SK-N-SH (cell line): ENCODE measurements at regions not wholly inside any gene's neighbourhood (a gene's known extent, or its start where the extent isn't known, plus 50 kb on each side); places are given as distances from the start of the nearest gene placed in this dataset.

Source experiments
- CTCF ChIA-PET: fragments of 300-600, 350-600 bp; formaldehyde crosslinking; extraction: SDS; loops from one replicate; lab custom pipeline; 2021; lab: Yijun Ruan, JAX
- POLR2A ChIA-PET: fragments of 350-600 bp; sonication (Branson Sonifier 250); formaldehyde crosslinking; extraction: SDS; loops from one replicate; lab custom pipeline; 2020; ENCODE audit warnings: antibody characterized with exemption, inconsistent platforms; lab: Yijun Ruan, JAX
- DNase-seq: peaks from one replicate; pipeline ENCODE4 v3.0.0; 2012
- H2AFZ ChIP-seq: fragments of 200-600 bp; sonication (generic); 2 replicates; pipeline ENCODE4 v1.8.1; 2016; ENCODE audit warnings: antibody characterized with exemption, mild to moderate bottlenecking, low read depth
- H3F3A ChIP-seq: fragments of 200-600 bp; sonication (generic); replicated peaks from 2 replicates; pipeline ENCODE3; 2016; ENCODE audit warnings: antibody characterized with exemption, mild to moderate bottlenecking; ENCODE audit not compliant: insufficient read depth
- H3K27ac ChIP-seq, 2 experiments: fragments of 200-500 bp in 1 of 2; fragments of 200-600 bp in 1 of 2; sonication (Bioruptor generic) in 1 of 2; sonication (generic), shearing (Covaris generic) in 1 of 2; 2 replicates each; pipeline versions ENCODE4 v1.5.1 to v1.6.1; 2014 to 2016; ENCODE audit warnings: low read depth in 2 of 2, inconsistent platforms in 1 of 2, low read length in 1 of 2, mild to moderate bottlenecking in 1 of 2, mixed read lengths in 1 of 2
- H3K27me3 ChIP-seq: fragments of 200-600 bp; sonication (generic), shearing (Covaris generic); 2 replicates; pipeline ENCODE4 v1.6.1; 2016; ENCODE audit warnings: mixed run types; ENCODE audit not compliant: insufficient read depth
- H3K36me3 ChIP-seq, 2 experiments: fragments of 200-500 bp in 1 of 2; fragments of 200-600 bp in 1 of 2; sonication (Bioruptor generic) in 1 of 2; sonication (generic) in 1 of 2; replicated peaks in 1 of 2; 2 replicates each; pipeline versions ENCODE3 to v1.5.1; 2014 to 2016; ENCODE audit warnings: low read length in 1 of 2, mild to moderate bottlenecking in 1 of 2; ENCODE audit not compliant: insufficient read depth in 2 of 2, control insufficient read depth in 1 of 2
- H3K4me1 ChIP-seq, 2 experiments: fragments of 200-500 bp in 1 of 2; fragments of 200-600 bp in 1 of 2; sonication (Bioruptor generic) in 1 of 2; sonication (generic), shearing (Covaris generic) in 1 of 2; 2 replicates each; pipeline versions ENCODE4 v1.5.1 to v1.6.1; 2014 to 2016; ENCODE audit warnings: low read depth in 1 of 2, low read length in 1 of 2, mixed run types in 1 of 2; ENCODE audit not compliant: insufficient read depth in 2 of 2, control insufficient read depth in 1 of 2
- H3K4me2 ChIP-seq: fragments of 200-600 bp; sonication (generic), shearing (Covaris generic); 2 replicates; pipeline ENCODE4 v1.6.1; 2017; ENCODE audit warnings: mixed run types
- H3K4me3 ChIP-seq, 2 experiments: fragments of 200-500 bp in 1 of 2; fragments of 200-600 bp in 1 of 2; sonication (Bioruptor generic) in 1 of 2; sonication (generic), shearing (Covaris generic) in 1 of 2; 2 replicates each; pipeline versions ENCODE4 v1.5.1 to v1.8.1; 2014 to 2016; ENCODE audit warnings: low read depth in 2 of 2, inconsistent platforms in 1 of 2, low read length in 1 of 2, mild to moderate bottlenecking in 1 of 2, mixed read lengths in 1 of 2, moderate library complexity in 1 of 2
- H3K79me2 ChIP-seq: fragments of 200-600 bp; sonication (generic); 2 replicates; pipeline ENCODE4 v1.8.1; 2017; ENCODE audit warnings: mild to moderate bottlenecking; ENCODE audit not compliant: insufficient read depth
- H3K9ac ChIP-seq: fragments of 200-600 bp; sonication (generic); 2 replicates; pipeline ENCODE4 v1.6.1; 2017; ENCODE audit warnings: mixed run types
- H3K9me2 ChIP-seq: fragments of 200-600 bp; sonication (generic); 2 replicates; pipeline ENCODE4 v1.6.1; 2017; ENCODE audit warnings: mixed run types
- H3K9me3 ChIP-seq: fragments of 200-600 bp; sonication (generic); 2 replicates; pipeline ENCODE4 v1.6.1; 2017; ENCODE audit warnings: mixed run types, mild to moderate bottlenecking, moderate library complexity
- H4K20me1 ChIP-seq: fragments of 200-600 bp; sonication (generic); 2 replicates; pipeline ENCODE4 v1.6.1; 2017; ENCODE audit warnings: mild to moderate bottlenecking, mixed run types; ENCODE audit not compliant: insufficient read depth
- FOXM1 ChIP-seq: IDR thresholded peaks from 2 replicates; pipeline ENCODE4 v1.4.0; 2012; ENCODE audit warnings: low read depth, mild to moderate bottlenecking
- NFIC ChIP-seq: IDR thresholded peaks from 2 replicates; pipeline ENCODE4 v1.4.0; 2012; ENCODE audit warnings: borderline replicate concordance
- POLR2AphosphoS5 ChIP-seq: IDR thresholded peaks from 2 replicates; pipeline ENCODE4 v1.6.1; 2012; ENCODE audit warnings: low read depth, low read length
- RAD21 ChIP-seq: IDR thresholded peaks from 2 replicates; pipeline ENCODE4 v1.6.1; 2012; ENCODE audit warnings: mild to moderate bottlenecking, low read length
- SMC3 ChIP-seq: IDR thresholded peaks from 2 replicates; pipeline ENCODE4 v1.6.1; 2012; ENCODE audit warnings: low read depth, low read length, improper control_type of control experiment
- TAF1 ChIP-seq: IDR thresholded peaks from 2 replicates; pipeline ENCODE4 v1.6.1; 2012; ENCODE audit warnings: low read depth, mild to moderate bottlenecking, low read length, moderate library complexity, borderline replicate concordance
- WGBS: methylation state at CpG from one replicate; pipeline ENCODE4 v1.1.6; 2017; ENCODE audit warnings: low lambda C conversion rate; 5-methylcytosine and 5-hydroxymethylcytosine counted together
- TF ChIP-seq, protein P1 (sequence below): IDR thresholded peaks from 2 replicates; pipeline ENCODE4 v1.6.1; 2012; ENCODE audit warnings: mild to moderate bottlenecking, low read depth, low read length, moderate library complexity
- TF ChIP-seq, protein P2 (sequence below): IDR thresholded peaks from 2 replicates; pipeline ENCODE4 v1.4.0; 2012; ENCODE audit warnings: low read depth, borderline replicate concordance
- TF ChIP-seq, protein P3 (sequence below): IDR thresholded peaks from 2 replicates; pipeline ENCODE4; 2012
- TF ChIP-seq, protein P4 (sequence below): fragments of 150-350 bp; IDR thresholded peaks from 2 replicates; pipeline ENCODE4 v1.6.1; 2017; ENCODE audit warnings: antibody characterized with exemption, low read length, low read depth, borderline replicate concordance
- TF ChIP-seq, protein P5 (sequence below): fragments of 150-350 bp; IDR thresholded peaks from 2 replicates; pipeline ENCODE4 v1.6.1; 2016; ENCODE audit warnings: mild to moderate bottlenecking, low read depth, low read length
- TF ChIP-seq, protein P6 (sequence below): fragments of 200-600 bp; sonication (generic); IDR thresholded peaks from 2 replicates; pipeline ENCODE4 v1.6.1; 2017; ENCODE audit warnings: antibody characterized with exemption, mild to moderate bottlenecking, moderate library complexity

DNA sequence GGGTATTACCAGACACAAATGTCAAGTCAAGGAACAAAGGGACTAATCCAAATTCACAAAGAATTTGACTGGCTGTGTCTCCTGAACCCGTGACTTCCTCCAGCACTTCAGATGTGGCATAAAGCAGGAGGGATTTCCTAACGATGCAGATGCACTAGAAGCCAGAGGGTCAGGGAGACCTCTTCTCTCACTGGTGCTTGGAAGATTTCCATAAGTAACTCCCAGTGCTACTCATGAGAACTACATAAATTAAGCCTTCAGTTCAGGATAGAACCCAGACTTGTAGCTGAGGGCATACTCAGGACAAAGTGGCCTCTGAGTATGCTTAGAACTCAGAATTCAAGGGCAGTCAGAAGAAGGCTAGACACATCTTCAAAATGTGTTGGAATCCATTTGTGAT lies 83.6 kb upstream of the NRIP1 start:
- Histone ChIP-seq H3K4me3 (no peak overlapping the region), H3K4me1 (no peaks in the 10 kb centered on the region), H3K9me2 (no peaks in the 10 kb centered on the region), H3K27me3 (no peaks in the 10 kb centered on the region), H3K27ac (no peak overlapping the region), H3K79me2 (no peaks in the 10 kb centered on the region), H3K4me2 (no peak overlapping the region), H3K9me3 (no peaks in the 10 kb centered on the region), H3K9ac (no peak overlapping the region), H3K36me3 (no peaks in the 10 kb centered on the region), H4K20me1 (no peaks in the 10 kb centered on the region), H3F3A (no peaks in the 10 kb centered on the region), H2AFZ (no peak overlapping the region)
- TF ChIP-seq, protein P1, sequence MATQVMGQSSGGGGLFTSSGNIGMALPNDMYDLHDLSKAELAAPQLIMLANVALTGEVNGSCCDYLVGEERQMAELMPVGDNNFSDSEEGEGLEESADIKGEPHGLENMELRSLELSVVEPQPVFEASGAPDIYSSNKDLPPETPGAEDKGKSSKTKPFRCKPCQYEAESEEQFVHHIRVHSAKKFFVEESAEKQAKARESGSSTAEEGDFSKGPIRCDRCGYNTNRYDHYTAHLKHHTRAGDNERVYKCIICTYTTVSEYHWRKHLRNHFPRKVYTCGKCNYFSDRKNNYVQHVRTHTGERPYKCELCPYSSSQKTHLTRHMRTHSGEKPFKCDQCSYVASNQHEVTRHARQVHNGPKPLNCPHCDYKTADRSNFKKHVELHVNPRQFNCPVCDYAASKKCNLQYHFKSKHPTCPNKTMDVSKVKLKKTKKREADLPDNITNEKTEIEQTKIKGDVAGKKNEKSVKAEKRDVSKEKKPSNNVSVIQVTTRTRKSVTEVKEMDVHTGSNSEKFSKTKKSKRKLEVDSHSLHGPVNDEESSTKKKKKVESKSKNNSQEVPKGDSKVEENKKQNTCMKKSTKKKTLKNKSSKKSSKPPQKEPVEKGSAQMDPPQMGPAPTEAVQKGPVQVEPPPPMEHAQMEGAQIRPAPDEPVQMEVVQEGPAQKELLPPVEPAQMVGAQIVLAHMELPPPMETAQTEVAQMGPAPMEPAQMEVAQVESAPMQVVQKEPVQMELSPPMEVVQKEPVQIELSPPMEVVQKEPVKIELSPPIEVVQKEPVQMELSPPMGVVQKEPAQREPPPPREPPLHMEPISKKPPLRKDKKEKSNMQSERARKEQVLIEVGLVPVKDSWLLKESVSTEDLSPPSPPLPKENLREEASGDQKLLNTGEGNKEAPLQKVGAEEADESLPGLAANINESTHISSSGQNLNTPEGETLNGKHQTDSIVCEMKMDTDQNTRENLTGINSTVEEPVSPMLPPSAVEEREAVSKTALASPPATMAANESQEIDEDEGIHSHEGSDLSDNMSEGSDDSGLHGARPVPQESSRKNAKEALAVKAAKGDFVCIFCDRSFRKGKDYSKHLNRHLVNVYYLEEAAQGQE: no peak
- TF ChIP-seq SMC3 (no peak), TAF1 (no peak), RAD21 (no peak)
- ChIA-PET CTCF (no interaction called here), POLR2A (no interaction called here)
- 4% methylated on average over 2 of the region's 2 CpGs for whole genome bisulfite sequencing
- no peak for DNase-seq

DNA sequence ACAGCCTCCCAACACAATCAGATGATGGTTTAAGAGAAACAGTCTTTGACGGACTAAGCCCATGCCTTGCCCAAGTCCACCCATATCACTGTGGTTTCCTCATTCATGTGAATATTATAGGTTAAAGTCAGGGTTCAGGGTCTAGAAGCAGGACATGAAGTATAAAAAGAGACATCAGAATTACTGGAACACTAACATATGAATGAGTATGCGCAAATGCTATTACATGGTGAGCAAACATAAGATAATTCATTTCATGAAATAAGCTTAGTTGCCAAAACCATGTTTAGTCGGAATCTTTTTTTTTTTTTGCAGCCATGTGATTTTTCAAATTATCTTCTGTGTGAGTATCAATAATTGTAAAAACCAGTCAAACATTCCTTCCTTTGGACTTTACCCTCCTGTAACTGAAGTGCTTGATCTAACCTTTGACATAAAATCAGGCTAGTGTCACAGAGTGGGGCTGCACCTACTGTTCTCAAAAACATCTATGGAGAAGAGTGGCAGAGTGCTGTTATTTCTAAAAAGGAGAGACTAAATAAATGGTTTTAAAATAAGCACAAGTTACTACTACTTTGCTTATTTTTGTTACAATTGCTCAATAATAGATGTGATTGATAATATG lies 84.9 kb upstream of the NRIP1 start:
- no peak for DNase-seq

More for the DNA sequence above, 84.9 kb upstream of the NRIP1 start:
- ChIA-PET POLR2A (no interaction called here), CTCF (no interaction called here)
- H3K79me2 ChIP-seq: no peaks in the 10 kb centered on the region
- no peaks in the 10 kb centered on the region for H3K9me2 ChIP-seq
- no peak overlapping the region for H3K9ac ChIP-seq
- TF ChIP-seq SMC3 (no peak), NFIC (no peak), RAD21 (no peak), POLR2AphosphoS5 (no peak), FOXM1 (no peak)
- TF ChIP-seq, protein P2, sequence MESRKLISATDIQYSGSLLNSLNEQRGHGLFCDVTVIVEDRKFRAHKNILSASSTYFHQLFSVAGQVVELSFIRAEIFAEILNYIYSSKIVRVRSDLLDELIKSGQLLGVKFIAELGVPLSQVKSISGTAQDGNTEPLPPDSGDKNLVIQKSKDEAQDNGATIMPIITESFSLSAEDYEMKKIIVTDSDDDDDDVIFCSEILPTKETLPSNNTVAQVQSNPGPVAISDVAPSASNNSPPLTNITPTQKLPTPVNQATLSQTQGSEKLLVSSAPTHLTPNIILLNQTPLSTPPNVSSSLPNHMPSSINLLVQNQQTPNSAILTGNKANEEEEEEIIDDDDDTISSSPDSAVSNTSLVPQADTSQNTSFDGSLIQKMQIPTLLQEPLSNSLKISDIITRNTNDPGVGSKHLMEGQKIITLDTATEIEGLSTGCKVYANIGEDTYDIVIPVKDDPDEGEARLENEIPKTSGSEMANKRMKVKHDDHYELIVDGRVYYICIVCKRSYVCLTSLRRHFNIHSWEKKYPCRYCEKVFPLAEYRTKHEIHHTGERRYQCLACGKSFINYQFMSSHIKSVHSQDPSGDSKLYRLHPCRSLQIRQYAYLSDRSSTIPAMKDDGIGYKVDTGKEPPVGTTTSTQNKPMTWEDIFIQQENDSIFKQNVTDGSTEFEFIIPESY: no peak
- TF ChIP-seq, protein P3, sequence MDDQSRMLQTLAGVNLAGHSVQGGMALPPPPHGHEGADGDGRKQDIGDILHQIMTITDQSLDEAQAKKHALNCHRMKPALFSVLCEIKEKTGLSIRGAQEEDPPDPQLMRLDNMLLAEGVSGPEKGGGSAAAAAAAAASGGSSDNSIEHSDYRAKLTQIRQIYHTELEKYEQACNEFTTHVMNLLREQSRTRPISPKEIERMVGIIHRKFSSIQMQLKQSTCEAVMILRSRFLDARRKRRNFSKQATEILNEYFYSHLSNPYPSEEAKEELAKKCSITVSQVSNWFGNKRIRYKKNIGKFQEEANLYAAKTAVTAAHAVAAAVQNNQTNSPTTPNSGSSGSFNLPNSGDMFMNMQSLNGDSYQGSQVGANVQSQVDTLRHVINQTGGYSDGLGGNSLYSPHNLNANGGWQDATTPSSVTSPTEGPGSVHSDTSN: no peak
- TF ChIP-seq, protein P4, sequence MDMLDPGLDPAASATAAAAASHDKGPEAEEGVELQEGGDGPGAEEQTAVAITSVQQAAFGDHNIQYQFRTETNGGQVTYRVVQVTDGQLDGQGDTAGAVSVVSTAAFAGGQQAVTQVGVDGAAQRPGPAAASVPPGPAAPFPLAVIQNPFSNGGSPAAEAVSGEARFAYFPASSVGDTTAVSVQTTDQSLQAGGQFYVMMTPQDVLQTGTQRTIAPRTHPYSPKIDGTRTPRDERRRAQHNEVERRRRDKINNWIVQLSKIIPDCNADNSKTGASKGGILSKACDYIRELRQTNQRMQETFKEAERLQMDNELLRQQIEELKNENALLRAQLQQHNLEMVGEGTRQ: no peak
- TF ChIP-seq, protein P5, sequence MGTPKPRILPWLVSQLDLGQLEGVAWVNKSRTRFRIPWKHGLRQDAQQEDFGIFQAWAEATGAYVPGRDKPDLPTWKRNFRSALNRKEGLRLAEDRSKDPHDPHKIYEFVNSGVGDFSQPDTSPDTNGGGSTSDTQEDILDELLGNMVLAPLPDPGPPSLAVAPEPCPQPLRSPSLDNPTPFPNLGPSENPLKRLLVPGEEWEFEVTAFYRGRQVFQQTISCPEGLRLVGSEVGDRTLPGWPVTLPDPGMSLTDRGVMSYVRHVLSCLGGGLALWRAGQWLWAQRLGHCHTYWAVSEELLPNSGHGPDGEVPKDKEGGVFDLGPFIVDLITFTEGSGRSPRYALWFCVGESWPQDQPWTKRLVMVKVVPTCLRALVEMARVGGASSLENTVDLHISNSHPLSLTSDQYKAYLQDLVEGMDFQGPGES: no peak
- TF ChIP-seq, protein P6, sequence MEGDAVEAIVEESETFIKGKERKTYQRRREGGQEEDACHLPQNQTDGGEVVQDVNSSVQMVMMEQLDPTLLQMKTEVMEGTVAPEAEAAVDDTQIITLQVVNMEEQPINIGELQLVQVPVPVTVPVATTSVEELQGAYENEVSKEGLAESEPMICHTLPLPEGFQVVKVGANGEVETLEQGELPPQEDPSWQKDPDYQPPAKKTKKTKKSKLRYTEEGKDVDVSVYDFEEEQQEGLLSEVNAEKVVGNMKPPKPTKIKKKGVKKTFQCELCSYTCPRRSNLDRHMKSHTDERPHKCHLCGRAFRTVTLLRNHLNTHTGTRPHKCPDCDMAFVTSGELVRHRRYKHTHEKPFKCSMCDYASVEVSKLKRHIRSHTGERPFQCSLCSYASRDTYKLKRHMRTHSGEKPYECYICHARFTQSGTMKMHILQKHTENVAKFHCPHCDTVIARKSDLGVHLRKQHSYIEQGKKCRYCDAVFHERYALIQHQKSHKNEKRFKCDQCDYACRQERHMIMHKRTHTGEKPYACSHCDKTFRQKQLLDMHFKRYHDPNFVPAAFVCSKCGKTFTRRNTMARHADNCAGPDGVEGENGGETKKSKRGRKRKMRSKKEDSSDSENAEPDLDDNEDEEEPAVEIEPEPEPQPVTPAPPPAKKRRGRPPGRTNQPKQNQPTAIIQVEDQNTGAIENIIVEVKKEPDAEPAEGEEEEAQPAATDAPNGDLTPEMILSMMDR: no peak
- no peaks in the 10 kb centered on the region for H3K9me3 ChIP-seq
- no peaks in the 10 kb centered on the region for H3K27me3 ChIP-seq
- no peak overlapping the region for H2AFZ ChIP-seq
- no peaks in the 10 kb centered on the region for H3K36me3 ChIP-seq
- H3K4me3 ChIP-seq: no peak overlapping the region
- no peaks in the 10 kb centered on the region for H4K20me1 ChIP-seq
- no peak overlapping the region for H3K4me2 ChIP-seq
- 14% methylated on average over 3 of the region's 3 CpGs for WGBS
- no peaks in the 10 kb centered on the region for H3K4me1 ChIP-seq
- no peak overlapping the region for H3K27ac ChIP-seq
- no peaks in the 10 kb centered on the region for H3F3A ChIP-seq
